Thyroid gland (tissue), 4 donors: ENCODE measurements at regions not wholly inside any gene's neighbourhood (a gene's known extent, or its start where the extent isn't known, plus 50 kb on each side); places are given as distances from the start of the nearest gene placed in this dataset.

Experiments
- CTCF ChIP-seq, 6 experiments: fragments of 200-600 bp in 3 of 6; fragments of 450-650 bp in 3 of 6; sonication (generic) in 3 of 6; IDR thresholded peaks; one replicate each; pipeline ENCODE4 v1.5.1; 2016 to 2019; ENCODE audit warnings: antibody characterized with exemption in 6 of 6, mild to moderate bottlenecking in 2 of 6, inconsistent platforms in 1 of 6, moderate library complexity in 1 of 6
- POLR2A ChIP-seq, 2 donors: fragments of 450-650 bp; IDR thresholded peaks; one replicate each; pipeline ENCODE4 v1.6.1; 2017; ENCODE audit warnings: antibody characterized with exemption in 2 of 2, mild to moderate bottlenecking in 2 of 2, moderate library complexity in 1 of 2

GRCh38 chr5:162996053-162996452 lies 441.3 kb upstream of the CCNG1 start:
- TF ChIP-seq CTCF (IDR thresholded peaks at IDR 0.05) (no peak), POLR2A (IDR thresholded peaks at IDR 0.05) (no peak)
